PFSK-1 (cell line): ENCODE measurements at regions not wholly inside any gene's neighbourhood (a gene's known extent, or its start where the extent isn't known, plus 50 kb on each side); places are given as distances from the start of the nearest gene placed in this dataset.

Source experiments
- FOXP2 ChIP-seq: optimal IDR thresholded peaks from 2 replicates; pipeline ENCODE3; 2011; ENCODE audit warnings: borderline replicate concordance, control low read depth, inconsistent platforms; ENCODE audit not compliant: insufficient read depth; ENCODE audit errors: extremely low read length, extremely low read depth
- POLR2AphosphoS5 ChIP-seq: IDR thresholded peaks from 2 replicates; pipeline ENCODE4 v1.6.1; 2012; ENCODE audit warnings: low read depth, mild to moderate bottlenecking, control low read depth, low read length, moderate library complexity
- REST ChIP-seq, 2 experiments: IDR thresholded peaks; 2 replicates each; pipeline versions ENCODE4 v1.6.1 to v1.8.0; 2011 to 2012; ENCODE audit warnings: low read depth in 2 of 2, low read length in 2 of 2, control low read depth in 1 of 2, inconsistent platforms in 1 of 2, mild to moderate bottlenecking in 1 of 2, moderate library complexity in 1 of 2; ENCODE audit not compliant: insufficient read depth in 1 of 2
- TAF1 ChIP-seq: IDR thresholded peaks from 2 replicates; pipeline ENCODE4 v1.6.1; 2012; ENCODE audit warnings: low read length, control low read depth, borderline replicate concordance; ENCODE audit not compliant: insufficient read depth

- no peak for TF ChIP-seq FOXP2
- no peak for TF ChIP-seq TAF1
- TF ChIP-seq REST (IDR thresholded peaks at IDR 0.05; ENCODE audit: insufficient read depth in 1 of 2, low read depth in 2 of 2, low read length in 2 of 2) = no peak
- TF ChIP-seq POLR2AphosphoS5 = no peak
Measured at GRCh38 chr14:42961509-42961908, 1354.8 kb downstream of the LRFN5 start.
